Neural cell (in vitro differentiated cells): ENCODE measurements at regions not wholly inside any gene's neighbourhood (a gene's known extent, or its start where the extent isn't known, plus 50 kb on each side); places are given as distances from the start of the nearest gene placed in this dataset.

Experiments
- H2AFZ ChIP-seq: fragments of 200-600, 300-800 bp; sonication (generic), shearing (Covaris generic); 2 replicates; pipeline ENCODE4 v1.6.0; 2014; ENCODE audit warnings: low read depth, mild to moderate bottlenecking, antibody characterized with exemption, low read length, moderate library complexity
- H3F3A ChIP-seq: fragments of 200-600 bp; shearing (Covaris generic); 2 replicates; pipeline ENCODE4 v1.6.1; 2016; ENCODE audit warnings: mild to moderate bottlenecking, moderate library complexity, mixed read lengths, antibody characterized with exemption, low read length; ENCODE audit not compliant: insufficient read depth, poor library complexity, severe bottlenecking
- H3K27ac ChIP-seq: fragments of 200-600, 300-800 bp; sonication (generic), shearing (Covaris generic); 2 replicates; pipeline ENCODE4 v1.5.1; 2014; ENCODE audit warnings: mild to moderate bottlenecking, low read length, moderate library complexity
- H3K27me3 ChIP-seq: fragments of 300-800, 200-600 bp; sonication (generic), shearing (Covaris generic); 2 replicates; pipeline ENCODE4 v1.6.0; 2014; ENCODE audit warnings: mild to moderate bottlenecking, low read depth, low read length, moderate library complexity; ENCODE audit not compliant: insufficient read depth
- H3K36me3 ChIP-seq: fragments of 300-800, 200-600 bp; sonication (generic), shearing (Covaris generic); 2 replicates; pipeline ENCODE4 v1.5.1; 2014; ENCODE audit warnings: mild to moderate bottlenecking, antibody characterized with exemption, low read length, moderate library complexity; ENCODE audit not compliant: insufficient read depth
- H3K4me2 ChIP-seq: fragments of 300-800, 200-600 bp; sonication (generic), shearing (Covaris generic); 2 replicates; pipeline ENCODE4 v1.6.0; 2014; ENCODE audit warnings: mild to moderate bottlenecking, low read length
- H3K4me3 ChIP-seq: fragments of 300-800, 200-600 bp; sonication (generic), shearing (Covaris generic); 2 replicates; pipeline ENCODE4 v1.5.1; 2014; ENCODE audit warnings: mild to moderate bottlenecking, low read length, moderate library complexity
- H3K79me2 ChIP-seq: fragments of 200-600 bp; shearing (Covaris generic); replicated peaks from 2 replicates; pipeline ENCODE4 v1.6.0; 2014; ENCODE audit warnings: mild to moderate bottlenecking, low read length, moderate library complexity; ENCODE audit not compliant: insufficient read depth
- H3K9ac ChIP-seq: fragments of 300-800, 200-600 bp; sonication (generic), shearing (Covaris generic); 2 replicates; pipeline ENCODE4 v1.6.1; 2016; ENCODE audit warnings: mild to moderate bottlenecking, low read length, mixed read lengths
- H3K9me2 ChIP-seq: fragments of 200-600 bp; shearing (Covaris generic); 2 replicates; pipeline ENCODE4 v1.6.1; 2016; ENCODE audit warnings: mild to moderate bottlenecking, low read length, mixed read lengths; ENCODE audit not compliant: insufficient read depth
- H3K9me3 ChIP-seq: fragments of 200-600, 300-800 bp; sonication (generic), shearing (Covaris generic); 2 replicates; pipeline ENCODE4 v1.6.1; 2016; ENCODE audit warnings: mild to moderate bottlenecking, mixed run types, low read length, moderate library complexity, mixed read lengths
- H4K20me1 ChIP-seq: fragments of 200-600 bp; shearing (Covaris generic); 2 replicates; pipeline ENCODE4 v1.6.1; 2016; ENCODE audit warnings: mild to moderate bottlenecking, mixed run types; ENCODE audit not compliant: insufficient read depth
- EP300 ChIP-seq: fragments of 450-650 bp; conservative IDR thresholded peaks from 2 replicates; pipeline ENCODE4 v1.6.1; 2014; ENCODE audit warnings: antibody characterized with exemption, mild to moderate bottlenecking, moderate library complexity; ENCODE audit not compliant: poor library complexity, severe bottlenecking
- EZH2 ChIP-seq: fragments of 200-600, 300-800 bp; shearing (Covaris generic), sonication (generic); IDR thresholded peaks from 2 replicates; pipeline ENCODE4 v1.6.1; 2014; ENCODE audit warnings: antibody characterized with exemption, low read length, borderline replicate concordance, mild to moderate bottlenecking; ENCODE audit not compliant: insufficient read depth, poor library complexity, severe bottlenecking
- MXI1 ChIP-seq: fragments of 450-650 bp; conservative IDR thresholded peaks from 2 replicates; pipeline ENCODE4 v1.6.1; 2014; ENCODE audit warnings: antibody characterized with exemption, mild to moderate bottlenecking; ENCODE audit not compliant: poor library complexity, severe bottlenecking
- POLR2AphosphoS5 ChIP-seq: IDR thresholded peaks from 2 replicates; pipeline ENCODE4 v1.6.1; 2012
- RAD21 ChIP-seq: fragments of 450-650 bp; conservative IDR thresholded peaks from 2 replicates; pipeline ENCODE4 v1.6.1; 2014; ENCODE audit warnings: antibody characterized with exemption, mild to moderate bottlenecking, moderate library complexity
- SMC3 ChIP-seq: fragments of 450-650 bp; conservative IDR thresholded peaks from 2 replicates; pipeline ENCODE4 v1.6.1; 2014; ENCODE audit warnings: antibody characterized with exemption, mild to moderate bottlenecking, moderate library complexity; ENCODE audit not compliant: poor library complexity
- TAF1 ChIP-seq: IDR thresholded peaks from 2 replicates; pipeline ENCODE4 v1.6.1; 2012; ENCODE audit warnings: low read depth
- TF ChIP-seq, protein P1 (sequence below): fragments of 450-650 bp; IDR thresholded peaks from 2 replicates; pipeline ENCODE4 v1.5.1; 2014; ENCODE audit warnings: antibody characterized with exemption, mild to moderate bottlenecking, moderate library complexity; ENCODE audit not compliant: poor library complexity, severe bottlenecking
- TF ChIP-seq, protein P2 (sequence below): IDR thresholded peaks from 2 replicates; pipeline ENCODE4 v1.6.1; 2012; ENCODE audit warnings: borderline replicate concordance

DNA sequence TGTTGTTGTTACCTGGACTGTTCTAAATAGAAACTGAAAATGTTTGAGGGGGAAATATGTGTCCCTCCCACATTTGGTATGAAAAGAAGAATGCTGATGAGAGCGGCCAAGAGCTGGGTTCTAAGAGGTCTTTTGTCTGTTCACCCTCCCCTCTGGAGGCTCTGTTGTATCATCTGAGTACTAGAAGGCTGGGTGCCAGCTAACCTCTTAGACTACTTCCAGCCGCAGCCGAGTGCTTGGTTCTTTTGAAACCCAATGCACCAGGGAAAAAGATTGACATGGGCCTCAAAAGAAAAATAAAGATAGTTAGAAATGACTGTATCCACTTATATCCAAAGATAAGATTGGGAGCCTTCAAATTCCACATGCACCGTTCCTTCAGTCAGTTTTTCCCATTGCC is 255.9 kb downstream of the TXNL1 start:
- Histone ChIP-seq H3K79me2 (no peaks in the 10 kb centered on the region), H3K4me3 (no peak overlapping the region), H3K36me3 (no peaks in the 10 kb centered on the region), H3K9ac (no peak overlapping the region), H3K27me3 (no peaks in the 10 kb centered on the region), H2AFZ (no peak overlapping the region), H3K4me2 (no peak overlapping the region), H3K27ac (no peak overlapping the region), H3K9me2 (no peaks in the 10 kb centered on the region), H4K20me1 (no peaks in the 10 kb centered on the region), H3F3A (no peaks in the 10 kb centered on the region), H3K9me3 (no peaks in the 10 kb centered on the region)
- TF ChIP-seq, protein P1, sequence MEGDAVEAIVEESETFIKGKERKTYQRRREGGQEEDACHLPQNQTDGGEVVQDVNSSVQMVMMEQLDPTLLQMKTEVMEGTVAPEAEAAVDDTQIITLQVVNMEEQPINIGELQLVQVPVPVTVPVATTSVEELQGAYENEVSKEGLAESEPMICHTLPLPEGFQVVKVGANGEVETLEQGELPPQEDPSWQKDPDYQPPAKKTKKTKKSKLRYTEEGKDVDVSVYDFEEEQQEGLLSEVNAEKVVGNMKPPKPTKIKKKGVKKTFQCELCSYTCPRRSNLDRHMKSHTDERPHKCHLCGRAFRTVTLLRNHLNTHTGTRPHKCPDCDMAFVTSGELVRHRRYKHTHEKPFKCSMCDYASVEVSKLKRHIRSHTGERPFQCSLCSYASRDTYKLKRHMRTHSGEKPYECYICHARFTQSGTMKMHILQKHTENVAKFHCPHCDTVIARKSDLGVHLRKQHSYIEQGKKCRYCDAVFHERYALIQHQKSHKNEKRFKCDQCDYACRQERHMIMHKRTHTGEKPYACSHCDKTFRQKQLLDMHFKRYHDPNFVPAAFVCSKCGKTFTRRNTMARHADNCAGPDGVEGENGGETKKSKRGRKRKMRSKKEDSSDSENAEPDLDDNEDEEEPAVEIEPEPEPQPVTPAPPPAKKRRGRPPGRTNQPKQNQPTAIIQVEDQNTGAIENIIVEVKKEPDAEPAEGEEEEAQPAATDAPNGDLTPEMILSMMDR, result no peak
- TF ChIP-seq TAF1 (no peak), POLR2AphosphoS5 (no peak), EZH2 (no peak), MXI1 (no peak), SMC3 (no peak), EP300 (no peak), RAD21 (no peak)
- TF ChIP-seq, protein P2, sequence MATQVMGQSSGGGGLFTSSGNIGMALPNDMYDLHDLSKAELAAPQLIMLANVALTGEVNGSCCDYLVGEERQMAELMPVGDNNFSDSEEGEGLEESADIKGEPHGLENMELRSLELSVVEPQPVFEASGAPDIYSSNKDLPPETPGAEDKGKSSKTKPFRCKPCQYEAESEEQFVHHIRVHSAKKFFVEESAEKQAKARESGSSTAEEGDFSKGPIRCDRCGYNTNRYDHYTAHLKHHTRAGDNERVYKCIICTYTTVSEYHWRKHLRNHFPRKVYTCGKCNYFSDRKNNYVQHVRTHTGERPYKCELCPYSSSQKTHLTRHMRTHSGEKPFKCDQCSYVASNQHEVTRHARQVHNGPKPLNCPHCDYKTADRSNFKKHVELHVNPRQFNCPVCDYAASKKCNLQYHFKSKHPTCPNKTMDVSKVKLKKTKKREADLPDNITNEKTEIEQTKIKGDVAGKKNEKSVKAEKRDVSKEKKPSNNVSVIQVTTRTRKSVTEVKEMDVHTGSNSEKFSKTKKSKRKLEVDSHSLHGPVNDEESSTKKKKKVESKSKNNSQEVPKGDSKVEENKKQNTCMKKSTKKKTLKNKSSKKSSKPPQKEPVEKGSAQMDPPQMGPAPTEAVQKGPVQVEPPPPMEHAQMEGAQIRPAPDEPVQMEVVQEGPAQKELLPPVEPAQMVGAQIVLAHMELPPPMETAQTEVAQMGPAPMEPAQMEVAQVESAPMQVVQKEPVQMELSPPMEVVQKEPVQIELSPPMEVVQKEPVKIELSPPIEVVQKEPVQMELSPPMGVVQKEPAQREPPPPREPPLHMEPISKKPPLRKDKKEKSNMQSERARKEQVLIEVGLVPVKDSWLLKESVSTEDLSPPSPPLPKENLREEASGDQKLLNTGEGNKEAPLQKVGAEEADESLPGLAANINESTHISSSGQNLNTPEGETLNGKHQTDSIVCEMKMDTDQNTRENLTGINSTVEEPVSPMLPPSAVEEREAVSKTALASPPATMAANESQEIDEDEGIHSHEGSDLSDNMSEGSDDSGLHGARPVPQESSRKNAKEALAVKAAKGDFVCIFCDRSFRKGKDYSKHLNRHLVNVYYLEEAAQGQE, result no peak

DNA sequence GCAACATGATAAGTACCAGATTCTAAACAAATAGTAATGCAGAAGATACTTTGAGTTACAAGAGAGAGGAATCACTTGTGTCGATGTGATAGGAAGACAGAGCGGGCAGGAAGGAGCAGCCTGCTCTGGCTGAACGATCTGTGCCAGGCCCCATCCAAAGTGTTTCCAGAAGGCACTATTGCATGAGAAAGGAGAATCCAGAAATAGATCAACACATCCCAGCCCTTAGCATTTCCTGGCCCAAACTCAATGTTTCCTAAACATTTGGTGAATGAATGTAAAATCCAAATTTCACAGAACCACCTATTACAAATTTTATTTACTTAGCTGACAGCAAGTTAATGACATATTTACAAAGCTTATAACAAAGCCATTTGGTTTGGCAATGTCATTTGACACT is 257.2 kb downstream of the TXNL1 start:
- H4K20me1 ChIP-seq, result no peaks in the 10 kb centered on the region
- H3K4me2 ChIP-seq, result no peak overlapping the region
- H3K27me3 ChIP-seq, result no peaks in the 10 kb centered on the region
- H3K9me3 ChIP-seq, result no peaks in the 10 kb centered on the region
- H3K9ac ChIP-seq, result no peak overlapping the region
- H2AFZ ChIP-seq, result no peak overlapping the region
- H3K9me2 ChIP-seq, result no peaks in the 10 kb centered on the region
- TF ChIP-seq, protein P1, result no peak
- TF ChIP-seq MXI1 (no peak), SMC3 (no peak), POLR2AphosphoS5 (no peak), EZH2 (no peak), TAF1 (no peak), EP300 (no peak), RAD21 (no peak)
- TF ChIP-seq, protein P2, result no peak
- H3K79me2 ChIP-seq, result no peaks in the 10 kb centered on the region
- no peak overlapping the region for H3K4me3 ChIP-seq
- no peaks in the 10 kb centered on the region for H3F3A ChIP-seq
- H3K36me3 ChIP-seq, result no peaks in the 10 kb centered on the region
- H3K27ac ChIP-seq, result no peak overlapping the region
